ENCODE measurements at regions not wholly inside any gene's neighbourhood (a gene's known extent, or its start where the extent isn't known, plus 50 kb on each side); places are given as distances from the start of the nearest gene placed in this dataset.

DNA sequence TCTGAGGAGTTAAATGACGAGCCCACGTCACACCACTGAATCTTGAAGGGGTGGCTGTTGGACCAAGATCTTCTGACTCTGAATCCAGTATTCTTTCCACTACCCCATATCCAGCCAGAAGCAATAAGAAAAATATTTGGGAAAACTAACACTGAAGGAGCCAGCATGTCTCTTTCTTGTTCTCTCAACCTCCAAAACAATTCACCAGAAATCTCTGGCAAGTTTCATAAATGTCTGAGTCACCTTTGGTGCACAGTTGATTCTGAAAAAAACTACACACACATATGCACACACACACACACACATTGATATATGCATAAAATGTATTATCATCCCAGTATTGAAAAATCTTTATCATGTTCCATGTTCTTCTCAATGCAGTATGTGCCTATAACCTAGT lies 104.3 kb upstream of the BLID start:
- no peak for TF ChIP-seq POLR2A (IDR thresholded peaks at IDR 0.05)
- TF ChIP-seq, protein P1, sequence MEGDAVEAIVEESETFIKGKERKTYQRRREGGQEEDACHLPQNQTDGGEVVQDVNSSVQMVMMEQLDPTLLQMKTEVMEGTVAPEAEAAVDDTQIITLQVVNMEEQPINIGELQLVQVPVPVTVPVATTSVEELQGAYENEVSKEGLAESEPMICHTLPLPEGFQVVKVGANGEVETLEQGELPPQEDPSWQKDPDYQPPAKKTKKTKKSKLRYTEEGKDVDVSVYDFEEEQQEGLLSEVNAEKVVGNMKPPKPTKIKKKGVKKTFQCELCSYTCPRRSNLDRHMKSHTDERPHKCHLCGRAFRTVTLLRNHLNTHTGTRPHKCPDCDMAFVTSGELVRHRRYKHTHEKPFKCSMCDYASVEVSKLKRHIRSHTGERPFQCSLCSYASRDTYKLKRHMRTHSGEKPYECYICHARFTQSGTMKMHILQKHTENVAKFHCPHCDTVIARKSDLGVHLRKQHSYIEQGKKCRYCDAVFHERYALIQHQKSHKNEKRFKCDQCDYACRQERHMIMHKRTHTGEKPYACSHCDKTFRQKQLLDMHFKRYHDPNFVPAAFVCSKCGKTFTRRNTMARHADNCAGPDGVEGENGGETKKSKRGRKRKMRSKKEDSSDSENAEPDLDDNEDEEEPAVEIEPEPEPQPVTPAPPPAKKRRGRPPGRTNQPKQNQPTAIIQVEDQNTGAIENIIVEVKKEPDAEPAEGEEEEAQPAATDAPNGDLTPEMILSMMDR (IDR thresholded peaks at IDR 0.05), result no peak

Data from testis (tissue), 2 donors.